Uterus (tissue), 3 donors: ENCODE measurements at regions not wholly inside any gene's neighbourhood (a gene's known extent, or its start where the extent isn't known, plus 50 kb on each side); places are given as distances from the start of the nearest gene placed in this dataset.

Experiments
- DNase-seq, 2 donors: peaks; one replicate each; pipeline ENCODE4 v3.0.0-alpha.2; 2019 to 2020
- H3K27ac ChIP-seq, 2 donors: fragments of 200-600 bp; sonication (generic); 1 replicate in 1 of 2; 2 replicates in 1 of 2; pipeline ENCODE4 v1.5.1; 2016 to 2018
- H3K27me3 ChIP-seq, 2 donors: fragments of 200-600 bp; sonication (generic); one replicate each; pipeline ENCODE4 v1.5.1; 2018 to 2019; ENCODE audit warnings: control low read depth in 1 of 2
- H3K36me3 ChIP-seq, 2 donors: fragments of 200-600 bp; sonication (generic); one replicate each; pipeline ENCODE4 v1.5.1; 2019; ENCODE audit warnings: control low read depth in 1 of 2
- H3K4me1 ChIP-seq, 2 donors: fragments of 200-600 bp; sonication (generic); one replicate each; pipeline ENCODE4 v1.5.1; 2018 to 2019; ENCODE audit warnings: control low read depth in 1 of 2
- H3K4me3 ChIP-seq, 2 donors: fragments of 200-600 bp; sonication (generic); 1 replicate in 1 of 2; 2 replicates in 1 of 2; pipeline ENCODE4 v1.5.1; 2018 to 2019; ENCODE audit warnings: mild to moderate bottlenecking in 1 of 2
- H3K9me3 ChIP-seq, 2 donors: fragments of 200-600 bp; sonication (generic); one replicate each; pipeline ENCODE4 v1.5.1; 2019; ENCODE audit warnings: control low read depth in 1 of 2
- CTCF ChIP-seq, 4 experiments: fragments of 200-600 bp in 2 of 4; fragments of 450-650 bp in 2 of 4; sonication (generic) in 2 of 4; IDR thresholded peaks; one replicate each; pipeline ENCODE4 v1.5.1; 2016 to 2019; ENCODE audit warnings: antibody characterized with exemption in 4 of 4, mild to moderate bottlenecking in 2 of 4, moderate library complexity in 1 of 4
- POLR2A ChIP-seq, 2 donors: fragments of 450-650 bp; IDR thresholded peaks; one replicate each; pipeline ENCODE4 v1.6.1; 2016; ENCODE audit warnings: antibody characterized with exemption in 2 of 2, mild to moderate bottlenecking in 1 of 2, moderate library complexity in 1 of 2
- intact Hi-C: fragments of 100-400 bp; cut with DNase I; formaldehyde crosslinking; loops from one replicate; pipeline ENCODE4 v1.15.1; 2023; ENCODE audit warnings: low total_unique reads
- donor health status: DM: yes; HTN: yes; CAD: no.

DNA sequence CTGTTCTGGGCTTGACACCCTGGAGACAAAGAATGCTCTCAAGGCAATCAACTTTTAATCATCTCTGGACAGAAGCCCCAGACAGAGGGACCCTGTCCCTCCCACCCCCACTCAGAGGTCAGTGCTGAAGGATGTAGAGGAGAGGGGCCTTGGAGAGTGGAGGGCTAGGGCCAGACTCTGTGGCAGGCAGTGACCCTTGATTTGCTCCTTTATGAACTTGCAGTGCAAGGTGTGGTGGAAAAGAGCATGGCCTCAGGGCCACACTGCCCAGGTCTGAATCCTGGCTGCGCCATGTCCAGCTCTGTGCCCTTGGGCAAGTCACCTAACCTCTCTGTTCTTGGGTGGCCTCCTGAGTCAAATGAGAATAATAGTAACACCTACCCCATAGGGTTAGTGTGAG, 134.3 kb downstream of the TMEM132E start:
- no peak for DNase-seq
- no peak for TF ChIP-seq POLR2A (IDR thresholded peaks at IDR 0.05)
- no peak for TF ChIP-seq CTCF (IDR thresholded peaks at IDR 0.05)
- Histone ChIP-seq H3K9me3 (no peaks in the 10 kb centered on the region), H3K4me1 (no peaks in the 10 kb centered on the region), H3K27me3 (no peaks in the 10 kb centered on the region), H3K4me3 (no peak overlapping the region), H3K36me3 (no peaks in the 10 kb centered on the region), H3K27ac (no peak overlapping the region)
- intact Hi-C loops = no loop called here

DNA sequence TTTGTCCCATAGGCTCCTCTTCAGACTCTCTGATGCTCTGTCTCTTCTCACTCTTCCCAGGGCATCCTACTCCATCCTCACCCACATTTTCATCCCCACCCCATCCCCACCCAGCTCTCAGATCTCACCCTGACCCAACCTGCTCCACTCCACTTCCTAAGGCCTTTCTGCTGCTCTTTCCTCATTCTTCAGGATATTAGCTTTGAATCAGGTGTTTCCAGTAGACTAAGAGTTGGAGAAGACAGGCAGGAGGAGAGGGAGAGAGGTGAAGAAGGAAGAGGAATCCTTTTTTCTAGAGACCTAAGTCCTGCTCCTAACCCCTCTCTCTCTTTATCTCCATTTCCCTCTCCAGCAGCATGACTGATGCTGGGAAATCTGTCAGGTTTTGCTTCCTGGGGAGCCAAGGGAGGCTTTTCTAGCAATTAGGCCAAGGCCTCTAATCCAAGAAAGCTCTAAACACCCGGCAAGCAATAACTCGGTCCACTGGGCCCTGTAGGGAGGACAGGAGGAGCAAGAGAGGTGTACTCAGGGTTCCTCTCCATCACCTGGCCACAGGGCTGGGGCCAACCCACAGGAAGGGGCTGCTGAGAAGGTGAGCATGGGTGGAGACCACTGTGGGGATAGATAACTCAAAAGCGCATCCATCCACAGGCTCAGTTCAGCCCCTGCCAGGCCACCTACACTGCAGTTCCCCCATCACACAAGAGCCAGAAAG, 133.3 kb downstream of the TMEM132E start:
- no peak overlapping the region for H3K4me3 ChIP-seq
- H3K9me3 ChIP-seq = no peaks in the 10 kb centered on the region
- DNase-seq = no peak
- intact Hi-C loops = no loop called here
- TF ChIP-seq CTCF (IDR thresholded peaks at IDR 0.05) = no peak
- TF ChIP-seq POLR2A (IDR thresholded peaks at IDR 0.05) = no peak
- H3K27ac ChIP-seq = no peak overlapping the region
- no peaks in the 10 kb centered on the region for H3K27me3 ChIP-seq
- no peaks in the 10 kb centered on the region for H3K4me1 ChIP-seq
- H3K36me3 ChIP-seq = no peaks in the 10 kb centered on the region

- no peaks in the 10 kb centered on the region for H3K36me3 ChIP-seq
- no peak for TF ChIP-seq POLR2A (IDR thresholded peaks at IDR 0.05)
- no peak for TF ChIP-seq CTCF (IDR thresholded peaks at IDR 0.05)
- intact Hi-C loops = no loop called here
- H3K27me3 ChIP-seq = no peaks in the 10 kb centered on the region
- H3K4me1 ChIP-seq = no peaks in the 10 kb centered on the region
- DNase-seq = no peak
- H3K27ac ChIP-seq = no peak overlapping the region
- no peaks in the 10 kb centered on the region for H3K9me3 ChIP-seq
- no peak overlapping the region for H3K4me3 ChIP-seq
These were observed 132.3 kb downstream of the TMEM132E start for GRCh38 chr17:34711646-34712045.

DNA sequence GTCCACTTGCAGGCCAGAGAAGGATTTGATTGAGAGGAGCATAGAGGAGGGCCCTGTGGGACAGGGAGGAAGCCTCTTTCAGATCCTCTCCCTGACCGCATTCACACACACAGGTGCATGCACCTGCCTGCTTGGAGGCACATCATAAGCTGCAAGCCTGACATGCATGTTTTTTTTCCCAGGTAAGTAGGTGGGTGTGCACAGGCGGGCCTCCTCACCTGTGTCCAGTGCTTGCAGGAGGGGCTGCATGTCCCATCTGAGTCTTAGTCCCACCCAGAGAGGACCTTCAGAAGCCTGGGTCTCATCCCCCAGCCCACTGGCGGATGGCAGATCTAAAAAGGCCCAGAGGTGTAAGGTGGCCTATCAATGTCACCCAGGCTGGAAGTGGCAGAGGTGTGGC, 130.8 kb downstream of the TMEM132E start:
- intact Hi-C loops = no loop called here
- no peak overlapping the region for H3K4me3 ChIP-seq
- no peak for DNase-seq

More for the DNA sequence above, 130.8 kb downstream of the TMEM132E start:
- no peaks in the 10 kb centered on the region for H3K4me1 ChIP-seq
- no peaks in the 10 kb centered on the region for H3K9me3 ChIP-seq
- TF ChIP-seq POLR2A (IDR thresholded peaks at IDR 0.05) (no peak), CTCF (IDR thresholded peaks at IDR 0.05) (no peak)
- no peak overlapping the region for H3K27ac ChIP-seq
- H3K27me3 ChIP-seq = no peaks in the 10 kb centered on the region
- no peaks in the 10 kb centered on the region for H3K36me3 ChIP-seq
